Temporal lobe (tissue), 1 donor: ENCODE measurements at regions not wholly inside any gene's neighbourhood (a gene's known extent, or its start where the extent isn't known, plus 50 kb on each side); places are given as distances from the start of the nearest gene placed in this dataset. TPM values are rescaled to one million over a fixed set of nuclear protein-coding genes. Genes with fewer than 3 reads are reported as not detected.

Experiments
- small RNA-seq: library from RNA; depleted of rRNA; stranded (forward); fragments of <200 nt; gene quantifications from one replicate; pipeline ENCODE3, GENCODE V24; 2014; ENCODE audit warnings: low replicate concordance

Small RNA genes lying in the stretch of these regions (small RNA-seq; reads per million reads assigned to genes)
- not detected for gene RF00056
